Colonic mucosa (tissue), 4 donors: ENCODE measurements at regions not wholly inside any gene's neighbourhood (a gene's known extent, or its start where the extent isn't known, plus 50 kb on each side); places are given as distances from the start of the nearest gene placed in this dataset.
A peak's percentile ranks its signal among the peaks of the same experiment; 100 is the strongest.
"Not testable (repeated sequence)": the region's sequence is repeated elsewhere in the genome, so short reads cannot be mapped to it uniquely, and the experiment has no call there.

Source experiments
- DNase-seq: peaks from one replicate; pipeline ENCODE4 v3.0.0-alpha.2; 2020
- H3K27ac ChIP-seq: fragments of 200-600 bp; one replicate; pipeline ENCODE4 v1.8.0; 2021
- H3K27me3 ChIP-seq: fragments of 200-600 bp; one replicate; pipeline ENCODE4 v1.8.0; 2021
- H3K36me3 ChIP-seq: fragments of 200-600 bp; one replicate; pipeline ENCODE4 v1.8.0; 2021
- H3K4me1 ChIP-seq: fragments of 200-600 bp; one replicate; pipeline ENCODE4 v1.8.0; 2021; ENCODE audit warnings: mild to moderate bottlenecking
- H3K4me3 ChIP-seq: fragments of 200-600 bp; one replicate; pipeline ENCODE4 v1.8.0; 2021
- H3K9ac ChIP-seq, 2 donors: one replicate each; pipeline ENCODE4 v1.7.0; 2013; ENCODE audit warnings: control low read depth in 2 of 2, low read depth in 2 of 2, low read length in 2 of 2
- H3K9me3 ChIP-seq: fragments of 200-600 bp; one replicate; pipeline ENCODE4 v1.8.0; 2021
- intact Hi-C: fragments of 100-400 bp; cut with DNase I; formaldehyde crosslinking; loops from one replicate; pipeline ENCODE4 v1.14.1; 2022
- TF ChIP-seq, protein P1 (sequence below): fragments of 200-600 bp; IDR thresholded peaks from one replicate; pipeline ENCODE4 v1.8.0; 2022; ENCODE audit warnings: antibody characterized with exemption, mild to moderate bottlenecking
- donor health status: healthy.
- donor health status: DM: no; HTN: no; CAD: no.
- donor health status: DM: no; HTN: no; CAD: no.

DNA sequence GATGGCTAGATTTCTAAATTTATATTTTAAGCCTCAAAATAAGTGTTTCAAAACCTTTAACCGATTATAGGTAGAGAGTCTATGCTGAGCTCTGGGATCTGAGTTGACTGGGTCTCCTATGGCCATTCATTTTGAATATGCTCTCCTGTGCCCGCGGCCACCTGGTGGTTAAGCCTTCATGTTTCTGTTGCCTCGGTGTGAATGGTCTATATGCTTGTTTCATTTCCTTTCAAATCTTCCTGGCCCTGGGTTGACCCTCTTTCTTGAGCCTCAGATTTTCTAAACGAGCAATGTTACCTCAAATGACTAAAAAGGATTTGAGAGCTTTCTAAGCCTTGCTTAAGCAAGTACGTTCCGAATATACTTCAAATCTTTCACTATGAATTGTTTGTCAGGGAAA lies 789.4 kb upstream of the KIRREL3 start:
- intact Hi-C loops: no loop called here
- Histone ChIP-seq H3K4me1 (no peaks in the 10 kb centered on the region), H3K27me3 (no peaks in the 10 kb centered on the region), H3K4me3 (no peak overlapping the region), H3K9me3 (no peaks in the 10 kb centered on the region), H3K36me3 (no peaks in the 10 kb centered on the region), H3K27ac (no peak overlapping the region), H3K9ac (no peak overlapping the region)
- TF ChIP-seq, protein P1, sequence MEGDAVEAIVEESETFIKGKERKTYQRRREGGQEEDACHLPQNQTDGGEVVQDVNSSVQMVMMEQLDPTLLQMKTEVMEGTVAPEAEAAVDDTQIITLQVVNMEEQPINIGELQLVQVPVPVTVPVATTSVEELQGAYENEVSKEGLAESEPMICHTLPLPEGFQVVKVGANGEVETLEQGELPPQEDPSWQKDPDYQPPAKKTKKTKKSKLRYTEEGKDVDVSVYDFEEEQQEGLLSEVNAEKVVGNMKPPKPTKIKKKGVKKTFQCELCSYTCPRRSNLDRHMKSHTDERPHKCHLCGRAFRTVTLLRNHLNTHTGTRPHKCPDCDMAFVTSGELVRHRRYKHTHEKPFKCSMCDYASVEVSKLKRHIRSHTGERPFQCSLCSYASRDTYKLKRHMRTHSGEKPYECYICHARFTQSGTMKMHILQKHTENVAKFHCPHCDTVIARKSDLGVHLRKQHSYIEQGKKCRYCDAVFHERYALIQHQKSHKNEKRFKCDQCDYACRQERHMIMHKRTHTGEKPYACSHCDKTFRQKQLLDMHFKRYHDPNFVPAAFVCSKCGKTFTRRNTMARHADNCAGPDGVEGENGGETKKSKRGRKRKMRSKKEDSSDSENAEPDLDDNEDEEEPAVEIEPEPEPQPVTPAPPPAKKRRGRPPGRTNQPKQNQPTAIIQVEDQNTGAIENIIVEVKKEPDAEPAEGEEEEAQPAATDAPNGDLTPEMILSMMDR: no peak
- peak; percentile 33 for DNase-seq

DNA sequence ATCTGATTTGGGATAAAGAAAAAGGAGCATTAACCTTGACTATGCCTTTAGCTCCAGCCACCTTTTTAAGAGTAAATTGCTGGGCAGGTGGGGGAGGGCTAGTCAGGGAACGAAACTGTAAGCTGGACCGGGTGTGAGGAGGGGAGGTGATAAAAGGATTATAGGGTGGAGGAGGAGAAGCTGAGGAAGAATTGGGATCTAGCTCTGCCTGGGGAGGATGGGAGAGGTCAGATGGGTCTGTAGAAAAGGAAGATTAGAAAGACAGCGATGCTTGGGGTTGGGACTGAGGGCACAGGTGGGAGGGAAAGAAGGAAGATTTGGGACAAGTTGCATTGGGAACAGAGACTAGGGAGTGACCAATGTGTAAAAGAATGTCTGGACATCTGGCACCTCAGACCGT lies 772.4 kb upstream of the KIRREL3 start:
- H3K4me3 ChIP-seq, H3K4me1 ChIP-seq, DNase-seq, H3K36me3 ChIP-seq, H3K27me3 ChIP-seq, H3K27ac ChIP-seq, intact Hi-C loops, H3K9me3 ChIP-seq, H3K9ac ChIP-seq: not testable (repeated sequence)

DNA sequence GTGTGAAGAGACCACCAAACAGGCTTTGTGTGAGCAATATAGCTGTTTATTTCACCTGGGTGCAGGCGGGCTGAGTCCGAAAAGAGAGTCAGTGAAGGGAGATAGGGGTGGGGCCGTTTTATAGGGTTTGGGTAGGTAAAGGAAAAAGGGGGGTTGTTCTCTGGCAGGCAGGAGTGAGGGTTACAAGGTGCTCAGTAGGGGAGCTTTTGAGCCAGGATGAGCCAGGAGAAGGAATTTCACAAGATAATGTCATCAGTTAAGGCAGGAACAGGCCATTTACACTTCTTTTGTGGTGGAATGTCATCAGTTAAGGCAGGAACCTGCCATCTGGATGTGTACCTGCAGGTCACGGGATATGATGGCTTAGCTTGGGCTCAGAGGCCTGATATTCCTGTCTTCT lies 768.4 kb upstream of the KIRREL3 start:
- DNase-seq, H3K27me3 ChIP-seq, H3K9ac ChIP-seq, H3K9me3 ChIP-seq, intact Hi-C loops, H3K4me1 ChIP-seq, H3K4me3 ChIP-seq, H3K36me3 ChIP-seq, H3K27ac ChIP-seq: not testable (repeated sequence)

DNA sequence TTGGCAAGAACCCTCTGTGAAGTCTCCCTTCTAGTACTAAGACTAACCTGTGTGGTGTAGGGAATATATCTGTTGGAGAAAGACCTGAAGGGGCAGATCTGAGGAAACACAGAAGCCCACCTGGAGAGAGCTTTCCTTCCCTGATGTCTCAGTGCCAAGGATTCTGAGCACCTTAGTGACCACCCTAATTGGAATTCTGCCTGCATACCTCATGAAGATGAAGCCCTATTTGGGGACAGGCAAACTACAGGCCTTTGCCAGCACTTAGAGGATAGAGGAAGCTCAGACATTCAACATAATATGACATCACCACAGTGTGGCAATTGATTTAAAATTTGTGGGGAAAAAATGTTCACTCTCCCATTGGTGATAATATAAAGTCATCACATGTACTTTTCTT lies 766.2 kb upstream of the KIRREL3 start:
- Histone ChIP-seq H3K36me3 (no peaks in the 10 kb centered on the region), H3K27ac (no peak overlapping the region), H3K9me3 (no peaks in the 10 kb centered on the region), H3K9ac (no peak overlapping the region), H3K27me3 (no peaks in the 10 kb centered on the region), H3K4me3 (no peak overlapping the region), H3K4me1 (no peaks in the 10 kb centered on the region)
- DNase-seq: no peak
- intact Hi-C loops: no loop called here
- TF ChIP-seq, protein P1: no peak

DNA sequence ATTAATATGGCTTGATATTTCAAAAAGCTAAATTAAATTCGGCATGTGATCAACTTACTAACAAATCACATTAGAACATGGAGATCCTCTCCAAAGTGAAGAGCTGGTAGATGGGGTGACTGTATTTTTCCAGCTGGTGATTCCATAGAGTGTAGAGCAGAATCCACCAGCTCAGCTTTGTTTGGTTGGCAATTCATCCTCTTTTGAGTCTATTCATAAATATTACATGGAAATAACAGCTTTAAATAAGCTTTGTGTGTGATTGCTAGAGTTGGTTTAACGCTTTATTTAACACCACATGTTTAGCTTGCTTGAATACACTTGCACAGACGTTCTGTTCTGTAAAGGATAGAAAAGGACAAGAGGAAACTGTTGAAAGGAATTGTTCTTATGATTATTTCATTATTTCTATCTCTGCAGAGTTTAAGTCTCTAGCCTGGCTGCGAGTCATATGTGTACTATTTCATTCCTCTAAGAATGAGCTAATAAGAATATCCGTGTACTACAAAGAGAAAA lies 738.3 kb upstream of the KIRREL3 start:
- no peaks in the 10 kb centered on the region for H3K27me3 ChIP-seq
- intact Hi-C loops: no loop called here
- H3K4me3 ChIP-seq: no peak overlapping the region
- no peak overlapping the region for H3K9ac ChIP-seq
- H3K4me1 ChIP-seq: no peaks in the 10 kb centered on the region
- no peaks in the 10 kb centered on the region for H3K36me3 ChIP-seq
- no peak for DNase-seq
- no peak overlapping the region for H3K27ac ChIP-seq
- H3K9me3 ChIP-seq: no peaks in the 10 kb centered on the region
- TF ChIP-seq, protein P1: no peak

DNA sequence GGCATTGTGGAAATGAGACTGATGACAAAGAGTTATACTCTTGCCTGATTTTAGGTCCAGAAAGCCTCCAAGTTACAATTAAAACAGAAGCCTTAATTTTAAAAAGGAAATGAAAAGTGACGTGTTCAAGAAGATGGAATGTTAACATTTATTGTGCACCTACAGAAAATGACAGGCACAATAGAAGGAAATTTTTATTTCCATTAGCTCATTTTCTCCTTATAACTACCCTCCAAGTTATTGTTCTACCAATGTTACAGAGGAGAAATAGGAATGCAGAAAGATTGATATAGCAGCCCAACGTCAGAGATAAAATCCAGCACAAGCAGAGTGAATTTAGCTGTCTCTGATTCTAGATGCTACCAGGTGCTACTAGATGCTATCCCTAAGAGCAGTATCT lies 736.9 kb upstream of the KIRREL3 start:
- Histone ChIP-seq H3K4me1 (no peaks in the 10 kb centered on the region), H3K27ac (no peak overlapping the region), H3K27me3 (no peaks in the 10 kb centered on the region), H3K9ac (no peak overlapping the region), H3K9me3 (no peaks in the 10 kb centered on the region), H3K4me3 (no peak overlapping the region), H3K36me3 (no peaks in the 10 kb centered on the region)
- TF ChIP-seq, protein P1: no peak
- no peak for DNase-seq
- intact Hi-C loops: no loop called here

DNA sequence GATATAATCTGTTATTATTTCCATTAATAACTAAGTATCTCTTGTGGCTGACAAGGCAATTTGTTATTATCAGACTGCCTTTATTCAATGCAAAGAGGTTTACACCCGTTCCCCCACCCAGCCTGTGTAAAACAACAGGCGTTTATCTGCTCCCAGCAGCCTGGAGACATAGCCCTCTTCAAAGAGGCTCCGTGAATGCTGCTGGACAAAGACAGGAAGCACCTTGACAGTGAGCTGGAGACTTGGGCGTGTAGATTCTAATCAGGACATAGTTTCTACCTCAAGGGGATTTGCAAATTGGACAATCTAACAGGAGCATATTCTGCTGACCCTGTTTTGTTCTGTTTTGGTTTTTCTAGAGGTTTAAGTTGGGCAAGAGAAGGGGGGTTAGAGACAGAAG lies 733.0 kb upstream of the KIRREL3 start:
- no peak for DNase-seq
- Histone ChIP-seq H3K36me3 (no peaks in the 10 kb centered on the region), H3K9me3 (no peaks in the 10 kb centered on the region), H3K9ac (no peak overlapping the region), H3K27ac (no peak overlapping the region), H3K27me3 (no peaks in the 10 kb centered on the region), H3K4me1 (no peaks in the 10 kb centered on the region), H3K4me3 (no peak overlapping the region)
- intact Hi-C loops: no loop called here
- TF ChIP-seq, protein P1: no peak
